ENCODE measurements at regions not wholly inside any gene's neighbourhood (a gene's known extent, or its start where the extent isn't known, plus 50 kb on each side); places are given as distances from the start of the nearest gene placed in this dataset.
"Not testable (repeated sequence)": the region's sequence is repeated elsewhere in the genome, so short reads cannot be mapped to it uniquely, and the experiment has no call there.

DNA sequence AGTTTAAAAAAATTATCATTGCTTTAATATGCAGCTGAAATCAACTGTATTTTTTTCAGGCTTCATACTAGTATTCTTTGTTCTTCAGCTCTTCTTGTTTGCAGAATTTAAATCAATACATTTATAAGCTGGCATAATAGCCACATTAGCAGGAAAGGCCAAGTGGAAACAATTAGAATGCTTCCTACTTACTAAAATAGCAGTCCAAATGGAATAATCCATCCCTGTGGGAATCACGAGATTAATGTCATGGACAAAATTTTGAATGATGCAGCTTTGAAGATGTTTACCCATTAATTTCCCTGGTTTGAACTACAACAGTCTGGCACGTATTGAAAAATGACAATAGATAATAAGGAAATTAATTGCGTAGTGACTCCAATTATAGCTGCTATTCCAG, 2650.8 kb downstream of the PCDH9 start:
- no peak for DNase-seq
- H3K4me1 ChIP-seq, result no peaks in the 10 kb centered on the region
- no peak overlapping the region for H3K4me3 ChIP-seq (replicated peaks in 1 of 3)
- 73 to 78% methylated on average over 3 of the region's 3 CpGs for whole genome bisulfite sequencing, 2 donors
- H3K27ac ChIP-seq, result no peak overlapping the region
- intact Hi-C loops (cut with DNase I), result no loop called here
- H3K27me3 ChIP-seq, result no peaks in the 10 kb centered on the region
- H3K36me3 ChIP-seq, result no peaks in the 10 kb centered on the region
- H3K9me3 ChIP-seq, result no peaks in the 10 kb centered on the region
- TF ChIP-seq POLR2A (IDR thresholded peaks at IDR 0.05), result no peak
- TF ChIP-seq, protein P1, sequence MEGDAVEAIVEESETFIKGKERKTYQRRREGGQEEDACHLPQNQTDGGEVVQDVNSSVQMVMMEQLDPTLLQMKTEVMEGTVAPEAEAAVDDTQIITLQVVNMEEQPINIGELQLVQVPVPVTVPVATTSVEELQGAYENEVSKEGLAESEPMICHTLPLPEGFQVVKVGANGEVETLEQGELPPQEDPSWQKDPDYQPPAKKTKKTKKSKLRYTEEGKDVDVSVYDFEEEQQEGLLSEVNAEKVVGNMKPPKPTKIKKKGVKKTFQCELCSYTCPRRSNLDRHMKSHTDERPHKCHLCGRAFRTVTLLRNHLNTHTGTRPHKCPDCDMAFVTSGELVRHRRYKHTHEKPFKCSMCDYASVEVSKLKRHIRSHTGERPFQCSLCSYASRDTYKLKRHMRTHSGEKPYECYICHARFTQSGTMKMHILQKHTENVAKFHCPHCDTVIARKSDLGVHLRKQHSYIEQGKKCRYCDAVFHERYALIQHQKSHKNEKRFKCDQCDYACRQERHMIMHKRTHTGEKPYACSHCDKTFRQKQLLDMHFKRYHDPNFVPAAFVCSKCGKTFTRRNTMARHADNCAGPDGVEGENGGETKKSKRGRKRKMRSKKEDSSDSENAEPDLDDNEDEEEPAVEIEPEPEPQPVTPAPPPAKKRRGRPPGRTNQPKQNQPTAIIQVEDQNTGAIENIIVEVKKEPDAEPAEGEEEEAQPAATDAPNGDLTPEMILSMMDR (IDR thresholded peaks at IDR 0.05), result no peak

DNA sequence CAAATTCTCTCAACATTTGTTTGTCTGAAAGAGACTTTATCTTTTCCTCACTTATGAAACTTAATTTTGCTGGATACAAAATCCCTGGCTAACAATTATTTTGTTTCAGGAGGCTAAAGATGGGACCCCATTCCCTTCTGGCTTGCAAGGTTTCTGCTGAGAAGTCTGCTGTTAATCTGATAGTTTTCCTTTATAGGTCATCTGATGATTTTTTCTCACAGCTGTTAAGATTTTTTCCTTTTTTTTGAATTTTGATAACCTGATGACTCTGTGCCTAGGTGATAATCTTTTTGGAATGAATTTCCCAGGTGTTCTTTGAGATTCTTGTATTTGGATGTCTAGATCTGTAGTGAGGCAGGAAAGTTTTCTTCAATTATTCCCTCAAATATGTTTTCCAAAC, 2661.4 kb downstream of the PCDH9 start:
- Histone ChIP-seq H3K36me3 (no peaks in the 10 kb centered on the region), H3K4me1 (no peaks in the 10 kb centered on the region), H3K27me3 (no peaks in the 10 kb centered on the region), H3K27ac (no peak overlapping the region), H3K9me3 (no peaks in the 10 kb centered on the region), H3K4me3 (replicated peaks in 1 of 3) (no peak overlapping the region)
- TF ChIP-seq, protein P1 (IDR thresholded peaks at IDR 0.05), result no peak
- no peak for TF ChIP-seq POLR2A (IDR thresholded peaks at IDR 0.05)
- DNase-seq, result no peak
- intact Hi-C loops (cut with DNase I), result no loop called here

DNA sequence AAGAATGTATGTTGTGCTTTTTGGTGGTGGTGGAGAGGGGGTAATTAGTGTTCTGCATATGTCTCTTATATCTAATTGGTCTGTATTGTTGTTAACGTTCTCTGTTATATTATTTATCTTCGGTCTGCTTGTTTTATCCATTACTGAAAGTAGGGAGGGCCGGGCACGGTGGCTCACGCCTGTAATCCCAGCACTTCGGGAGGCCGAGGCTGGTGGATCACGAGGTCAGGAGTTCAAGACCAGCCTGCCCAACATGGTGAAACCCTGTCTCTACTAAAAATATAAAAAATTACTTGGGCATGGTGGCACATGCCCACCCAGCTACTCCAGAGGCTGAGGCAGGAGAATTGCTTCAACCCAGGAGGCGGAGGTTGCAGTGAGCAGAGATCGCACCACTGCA, 2672.1 kb downstream of the PCDH9 start:
- H3K9me3 ChIP-seq; intact Hi-C loops (cut with DNase I); H3K4me1 ChIP-seq; DNase-seq; H3K27me3 ChIP-seq; H3K36me3 ChIP-seq; H3K27ac ChIP-seq; H3K4me3 ChIP-seq (replicated peaks in 1 of 3): not testable (repeated sequence)
- 94 to 95% methylated on average over 10 of the region's 10 CpGs for WGBS, 2 donors

DNA sequence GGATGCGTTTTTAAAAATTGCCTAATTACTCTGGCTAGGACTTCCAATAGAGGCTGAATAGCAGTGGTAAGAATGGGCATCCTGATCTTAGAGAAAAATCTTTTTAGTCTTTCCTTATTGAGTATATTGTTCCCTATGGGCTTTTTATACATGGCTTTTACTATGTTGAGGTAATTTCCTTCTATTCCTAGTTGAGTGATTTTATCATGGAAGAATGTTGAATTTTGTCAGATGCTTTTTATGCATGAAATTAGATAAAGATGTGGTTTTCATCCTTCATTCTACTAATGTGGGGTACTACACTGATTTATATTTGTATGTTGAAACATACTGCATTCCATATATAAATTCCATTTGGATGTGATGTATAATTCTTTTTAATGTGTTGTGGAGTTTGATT, 2673.8 kb downstream of the PCDH9 start:
- no peak for DNase-seq
- Histone ChIP-seq H3K27ac (no peak overlapping the region), H3K9me3 (no peaks in the 10 kb centered on the region), H3K27me3 (no peaks in the 10 kb centered on the region), H3K36me3 (no peaks in the 10 kb centered on the region), H3K4me3 (replicated peaks in 1 of 3) (no peak overlapping the region), H3K4me1 (no peaks in the 10 kb centered on the region)
- 83% methylated on average over 1 of the region's 1 CpG for WGBS, 2 donors
- intact Hi-C loops (cut with DNase I), result no loop called here
- TF ChIP-seq, protein P1 (IDR thresholded peaks at IDR 0.05), result no peak
- TF ChIP-seq POLR2A (IDR thresholded peaks at IDR 0.05), result no peak

DNA sequence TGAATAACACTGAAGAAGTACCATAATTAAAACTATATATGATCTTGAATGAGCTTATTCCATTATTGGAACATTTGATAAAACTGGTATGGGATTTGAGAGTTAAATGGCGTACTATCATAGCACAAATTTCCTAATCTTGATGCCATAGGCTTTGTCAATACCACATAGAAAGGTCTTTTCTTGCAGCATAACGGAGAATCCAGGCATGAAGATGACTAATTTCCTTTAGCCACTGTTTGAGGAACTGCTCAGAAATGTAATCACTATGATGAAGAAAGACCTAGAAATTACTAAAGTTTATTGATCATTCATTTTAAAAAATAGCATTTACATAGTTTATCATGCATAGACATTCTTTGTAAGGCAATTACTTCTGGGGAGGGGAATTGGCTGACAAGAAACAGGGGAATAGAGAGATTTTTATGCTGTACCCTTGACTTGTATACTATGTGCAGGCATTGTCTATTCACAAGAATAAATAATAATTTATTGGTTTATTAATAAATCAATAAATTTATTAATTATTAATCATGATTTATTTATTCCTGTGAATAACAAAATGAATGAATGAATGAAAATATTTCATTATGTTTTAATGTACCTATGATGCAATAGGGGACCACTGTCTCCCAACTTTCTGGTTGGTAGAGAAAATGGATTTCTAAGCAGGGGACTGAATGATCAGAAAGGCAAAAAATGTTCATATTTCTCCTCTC, 2676.6 kb downstream of the PCDH9 start:
- no peak for TF ChIP-seq POLR2A (IDR thresholded peaks at IDR 0.05)
- TF ChIP-seq, protein P1 (IDR thresholded peaks at IDR 0.05), result no peak
- Histone ChIP-seq H3K36me3 (no peaks in the 10 kb centered on the region), H3K27me3 (no peaks in the 10 kb centered on the region), H3K27ac (no peak overlapping the region), H3K4me3 (replicated peaks in 1 of 3) (no peak overlapping the region), H3K9me3 (no peaks in the 10 kb centered on the region), H3K4me1 (no peaks in the 10 kb centered on the region)
- 89 to 91% methylated on average over 2 of the region's 2 CpGs for WGBS, 2 donors
- intact Hi-C loops (cut with DNase I), result no loop called here
- DNase-seq, result no peak
